RWPE1 (cell line): ENCODE measurements at regions not wholly inside any gene's neighbourhood (a gene's known extent, or its start where the extent isn't known, plus 50 kb on each side); places are given as distances from the start of the nearest gene placed in this dataset.

Source experiments
- CTCF ChIA-PET: fragments of 350-600 bp; sonication (Branson Sonifier 250); formaldehyde crosslinking; extraction: SDS; loops from one replicate; lab custom pipeline; 2021; lab: Yijun Ruan, JAX
- POLR2A ChIA-PET: fragments of 400-600 bp; formaldehyde crosslinking; extraction: SDS; loops from one replicate; lab custom pipeline; 2020; ENCODE audit warnings: antibody characterized with exemption; ENCODE audit not compliant: low non-redundant PET; lab: Yijun Ruan, JAX
- DNase-seq: peaks from one replicate; pipeline ENCODE4 v3.0.0; 2012; ENCODE audit warnings: low spot score
- H3K27ac ChIP-seq: fragments of 450-650 bp; 2 replicates; pipeline ENCODE4 v1.5.1; 2017
- TF ChIP-seq, protein P1 (sequence below): fragments of 450-650 bp; conservative IDR thresholded peaks from 2 replicates; pipeline ENCODE4 v1.5.1; 2017; ENCODE audit warnings: low read depth, mild to moderate bottlenecking

DNA sequence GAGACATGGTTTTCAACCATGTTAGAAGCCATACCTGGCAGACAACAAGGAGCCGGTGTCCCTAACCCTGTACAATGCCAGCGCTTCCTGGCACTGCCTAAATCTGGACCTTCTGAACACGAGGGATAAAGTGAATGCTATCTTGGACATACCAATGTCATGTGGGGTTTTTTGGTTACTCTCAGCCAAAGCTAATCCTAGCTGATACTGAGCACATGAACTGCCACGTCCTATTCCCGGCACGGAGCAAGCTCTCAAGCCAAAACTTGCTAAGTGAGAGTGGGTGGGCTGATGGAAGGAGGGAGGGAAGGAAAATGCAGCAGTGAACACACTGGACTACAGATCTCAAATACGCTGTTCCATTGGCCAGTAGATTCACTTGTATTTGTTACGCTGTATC is 226.1 kb downstream of the BCOR start:
- CTCF ChIA-PET: interaction anchor here (0.6 kb wide), 1 partner anchor 1106 kb away, joined by 5 read pairs; no protein-coding TSS in a partner anchor
- no peak for DNase-seq
- POLR2A ChIA-PET: no interaction called here
- TF ChIP-seq, protein P1, sequence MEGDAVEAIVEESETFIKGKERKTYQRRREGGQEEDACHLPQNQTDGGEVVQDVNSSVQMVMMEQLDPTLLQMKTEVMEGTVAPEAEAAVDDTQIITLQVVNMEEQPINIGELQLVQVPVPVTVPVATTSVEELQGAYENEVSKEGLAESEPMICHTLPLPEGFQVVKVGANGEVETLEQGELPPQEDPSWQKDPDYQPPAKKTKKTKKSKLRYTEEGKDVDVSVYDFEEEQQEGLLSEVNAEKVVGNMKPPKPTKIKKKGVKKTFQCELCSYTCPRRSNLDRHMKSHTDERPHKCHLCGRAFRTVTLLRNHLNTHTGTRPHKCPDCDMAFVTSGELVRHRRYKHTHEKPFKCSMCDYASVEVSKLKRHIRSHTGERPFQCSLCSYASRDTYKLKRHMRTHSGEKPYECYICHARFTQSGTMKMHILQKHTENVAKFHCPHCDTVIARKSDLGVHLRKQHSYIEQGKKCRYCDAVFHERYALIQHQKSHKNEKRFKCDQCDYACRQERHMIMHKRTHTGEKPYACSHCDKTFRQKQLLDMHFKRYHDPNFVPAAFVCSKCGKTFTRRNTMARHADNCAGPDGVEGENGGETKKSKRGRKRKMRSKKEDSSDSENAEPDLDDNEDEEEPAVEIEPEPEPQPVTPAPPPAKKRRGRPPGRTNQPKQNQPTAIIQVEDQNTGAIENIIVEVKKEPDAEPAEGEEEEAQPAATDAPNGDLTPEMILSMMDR: no peak
- H3K27ac ChIP-seq: no peak overlapping the region

DNA sequence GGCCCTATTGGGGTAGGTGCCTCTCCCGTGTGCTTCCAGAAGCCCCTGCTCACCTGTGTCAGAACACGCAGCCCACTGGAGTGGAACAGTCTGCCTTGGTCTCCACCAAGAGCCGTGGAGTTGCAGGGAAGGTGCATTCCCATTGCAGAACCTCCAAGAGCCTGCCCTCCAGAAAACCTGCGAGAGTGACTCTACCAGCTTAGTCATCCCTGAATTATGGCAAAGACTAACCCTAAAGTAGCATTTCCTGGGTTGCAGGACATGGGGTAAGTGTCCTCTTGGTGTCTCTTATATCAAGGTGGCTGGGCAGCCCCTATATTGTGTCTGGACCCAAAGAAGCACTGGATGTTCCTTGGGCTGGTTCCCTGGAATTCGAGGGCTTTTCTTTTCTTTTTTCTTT is 224.6 kb downstream of the BCOR start:
- H3K27ac ChIP-seq: no peak overlapping the region
- CTCF ChIA-PET: no interaction called here
- TF ChIP-seq, protein P1: no peak
- DNase-seq: no peak
- POLR2A ChIA-PET: no interaction called here

DNA sequence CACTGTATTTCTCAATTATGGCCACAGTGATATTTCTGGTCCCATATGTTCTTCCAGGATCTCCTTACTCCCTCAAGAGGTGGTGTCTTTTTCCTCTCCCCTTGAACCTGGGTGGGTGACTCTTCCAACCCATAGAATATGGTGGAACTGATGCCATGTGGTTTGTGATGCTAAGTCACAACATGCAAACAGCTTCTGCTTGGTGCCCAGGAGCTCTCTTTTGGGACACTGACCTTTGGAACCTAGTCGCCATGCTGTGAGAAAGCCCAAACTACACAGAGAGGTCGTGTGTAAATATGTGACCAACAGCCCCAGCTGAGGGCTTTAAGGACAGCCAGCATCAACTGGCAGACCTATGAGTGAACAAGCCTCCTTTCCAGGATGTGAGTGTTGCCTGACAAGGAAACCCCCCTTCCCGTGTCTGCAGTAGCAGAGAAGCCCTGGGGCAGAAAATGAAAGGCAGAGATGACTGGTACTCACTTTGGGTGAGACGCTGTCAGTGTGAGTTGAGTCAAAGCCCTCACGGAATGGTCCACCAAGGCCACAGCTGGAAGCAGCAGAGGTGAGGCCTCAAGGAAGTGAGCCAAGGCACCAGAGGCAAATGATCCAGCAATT is 223.4 kb downstream of the BCOR start:
- DNase-seq: no peak
- ChIA-PET POLR2A (no interaction called here), CTCF (no interaction called here)
- H3K27ac ChIP-seq: no peak overlapping the region
- TF ChIP-seq, protein P1: no peak

DNA sequence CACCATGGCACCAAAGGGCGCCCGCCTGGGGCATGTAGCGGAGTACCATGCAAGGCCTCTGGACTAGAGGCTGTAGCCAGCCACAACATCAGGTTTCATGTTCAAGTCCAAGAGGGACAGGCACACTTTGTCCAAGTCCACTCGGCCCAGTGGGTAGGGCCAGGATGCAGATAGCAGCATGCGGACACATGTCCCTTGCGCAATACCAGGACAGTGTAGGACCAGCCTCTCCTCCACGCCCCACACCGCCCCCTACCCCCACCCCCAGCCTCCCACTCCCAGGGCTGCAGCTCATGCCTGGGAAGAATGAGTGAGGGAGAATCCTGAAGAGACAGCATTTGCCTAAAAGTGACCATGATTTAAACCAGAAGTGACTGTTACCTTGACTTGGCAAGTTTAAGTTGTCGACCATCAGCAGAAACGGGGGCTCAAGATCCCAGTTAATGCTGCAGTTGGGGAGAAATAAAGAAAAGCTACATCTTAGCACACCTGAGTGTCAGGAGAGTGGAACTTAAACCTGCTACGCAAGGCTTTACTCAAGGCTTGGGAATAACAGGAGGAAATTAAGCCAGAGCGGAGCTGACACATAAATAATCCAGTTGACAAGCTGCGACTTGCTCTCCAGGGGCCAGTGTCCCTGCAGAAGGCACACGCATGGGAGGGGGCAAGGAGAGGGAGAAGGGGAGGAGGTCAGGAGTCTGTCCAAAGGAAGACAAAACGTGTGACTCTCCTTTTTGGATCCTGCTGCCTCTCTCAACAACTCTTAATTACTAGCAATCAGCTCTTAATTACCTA is 221.7 kb downstream of the BCOR start:
- no peak for DNase-seq
- TF ChIP-seq, protein P1: no peak
- peak overlapping the region; percentile 54 for H3K27ac ChIP-seq
- POLR2A ChIA-PET: no interaction called here
- CTCF ChIA-PET: no interaction called here

DNA sequence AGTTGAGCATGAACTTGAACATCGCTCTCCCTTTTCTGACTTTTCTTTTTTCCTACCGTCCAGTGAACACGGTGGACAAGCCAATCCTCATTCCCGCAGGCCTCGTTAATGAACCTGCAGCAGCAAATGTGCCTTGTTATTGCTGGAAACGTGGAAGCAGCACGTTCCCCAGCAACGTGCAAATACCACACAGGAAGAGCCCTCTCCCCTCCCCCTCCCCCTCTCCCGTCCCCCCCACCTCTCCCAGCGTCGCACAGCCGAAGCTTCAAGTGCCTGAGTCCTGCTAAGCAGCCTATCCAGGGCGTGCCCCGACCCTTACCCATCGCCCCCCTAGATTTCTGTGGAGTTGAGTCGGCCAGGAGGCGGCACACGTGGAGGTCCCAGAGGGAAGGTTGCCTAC is 219.9 kb downstream of the BCOR start:
- DNase-seq: no peak
- POLR2A ChIA-PET: interaction anchor here (0.6 kb wide), 1 partner anchor 25 kb away, joined by 3 read pairs; no protein-coding TSS in a partner anchor
- CTCF ChIA-PET: no interaction called here
- TF ChIP-seq, protein P1: no peak
- peak overlapping the region; percentile 54; the same call in 1 of the 2 replicates for H3K27ac ChIP-seq

DNA sequence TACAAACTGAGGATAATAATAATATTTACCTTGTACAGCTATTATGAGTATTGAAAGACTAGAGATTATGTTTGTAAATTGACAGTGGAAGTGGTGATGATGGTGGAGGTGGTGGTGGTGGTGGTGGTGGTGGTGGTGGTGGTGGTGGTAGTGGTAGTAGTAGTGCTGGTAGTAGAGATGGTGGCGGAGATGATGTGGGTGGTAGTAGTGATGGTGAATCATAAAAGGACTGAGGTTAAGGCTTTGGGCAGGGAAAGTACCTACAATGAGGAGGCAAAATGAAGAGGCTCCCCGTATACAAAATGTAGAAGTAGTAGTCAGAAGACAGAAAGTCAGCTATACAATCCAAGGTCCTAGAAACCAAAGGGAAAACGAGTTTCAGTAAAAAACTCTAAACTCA is 214.1 kb downstream of the BCOR start:
- CTCF ChIA-PET: no interaction called here
- POLR2A ChIA-PET: no interaction called here
- no peak for DNase-seq
- H3K27ac ChIP-seq: no peak overlapping the region
- TF ChIP-seq, protein P1: no peak
